RWPE1 (cell line): ENCODE measurements at regions not wholly inside any gene's neighbourhood (a gene's known extent, or its start where the extent isn't known, plus 50 kb on each side); places are given as distances from the start of the nearest gene placed in this dataset.
A peak's percentile ranks its signal among the peaks of the same experiment; 100 is the strongest.

Experiments
- CTCF ChIA-PET: fragments of 350-600 bp; sonication (Branson Sonifier 250); formaldehyde crosslinking; extraction: SDS; loops from one replicate; lab custom pipeline; 2021; lab: Yijun Ruan, JAX
- POLR2A ChIA-PET: fragments of 400-600 bp; formaldehyde crosslinking; extraction: SDS; loops from one replicate; lab custom pipeline; 2020; ENCODE audit warnings: antibody characterized with exemption; ENCODE audit not compliant: low non-redundant PET; lab: Yijun Ruan, JAX
- DNase-seq: peaks from one replicate; pipeline ENCODE4 v3.0.0; 2012; ENCODE audit warnings: low spot score
- H3K27ac ChIP-seq: fragments of 450-650 bp; 2 replicates; pipeline ENCODE4 v1.5.1; 2017
- TF ChIP-seq, protein P1 (sequence below): fragments of 450-650 bp; conservative IDR thresholded peaks from 2 replicates; pipeline ENCODE4 v1.5.1; 2017; ENCODE audit warnings: low read depth, mild to moderate bottlenecking

- ChIA-PET POLR2A (no interaction called here), CTCF (no interaction called here)
- H3K27ac ChIP-seq = no peak overlapping the region
- no peak for DNase-seq
- TF ChIP-seq, protein P1, sequence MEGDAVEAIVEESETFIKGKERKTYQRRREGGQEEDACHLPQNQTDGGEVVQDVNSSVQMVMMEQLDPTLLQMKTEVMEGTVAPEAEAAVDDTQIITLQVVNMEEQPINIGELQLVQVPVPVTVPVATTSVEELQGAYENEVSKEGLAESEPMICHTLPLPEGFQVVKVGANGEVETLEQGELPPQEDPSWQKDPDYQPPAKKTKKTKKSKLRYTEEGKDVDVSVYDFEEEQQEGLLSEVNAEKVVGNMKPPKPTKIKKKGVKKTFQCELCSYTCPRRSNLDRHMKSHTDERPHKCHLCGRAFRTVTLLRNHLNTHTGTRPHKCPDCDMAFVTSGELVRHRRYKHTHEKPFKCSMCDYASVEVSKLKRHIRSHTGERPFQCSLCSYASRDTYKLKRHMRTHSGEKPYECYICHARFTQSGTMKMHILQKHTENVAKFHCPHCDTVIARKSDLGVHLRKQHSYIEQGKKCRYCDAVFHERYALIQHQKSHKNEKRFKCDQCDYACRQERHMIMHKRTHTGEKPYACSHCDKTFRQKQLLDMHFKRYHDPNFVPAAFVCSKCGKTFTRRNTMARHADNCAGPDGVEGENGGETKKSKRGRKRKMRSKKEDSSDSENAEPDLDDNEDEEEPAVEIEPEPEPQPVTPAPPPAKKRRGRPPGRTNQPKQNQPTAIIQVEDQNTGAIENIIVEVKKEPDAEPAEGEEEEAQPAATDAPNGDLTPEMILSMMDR = no peak
Measured at GRCh38 chr4:13777341-13777740, 149.8 kb upstream of the BOD1L1 start.

DNA sequence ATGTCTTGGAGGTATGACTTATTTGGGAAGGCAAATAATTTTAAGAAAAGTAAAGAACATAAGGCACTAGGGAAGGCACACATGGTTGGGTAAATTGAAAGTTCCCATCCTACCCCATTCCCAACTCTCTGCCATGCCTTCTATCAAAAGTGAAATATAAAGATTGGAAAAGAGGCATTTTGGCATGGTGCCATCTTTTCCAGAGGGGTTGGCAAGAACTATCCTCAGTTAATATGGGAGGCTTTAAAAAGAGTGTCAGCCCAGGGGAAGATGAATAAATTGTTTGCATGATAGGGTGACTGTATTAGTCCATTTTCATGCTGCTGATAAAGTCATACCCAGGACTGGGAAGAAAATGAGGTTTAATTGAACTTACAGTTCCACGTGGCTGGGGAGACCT is 150.8 kb upstream of the BOD1L1 start:
- ChIA-PET POLR2A (no interaction called here), CTCF (no interaction called here)
- TF ChIP-seq, protein P1 = no peak
- no peak for DNase-seq
- no peak overlapping the region for H3K27ac ChIP-seq

DNA sequence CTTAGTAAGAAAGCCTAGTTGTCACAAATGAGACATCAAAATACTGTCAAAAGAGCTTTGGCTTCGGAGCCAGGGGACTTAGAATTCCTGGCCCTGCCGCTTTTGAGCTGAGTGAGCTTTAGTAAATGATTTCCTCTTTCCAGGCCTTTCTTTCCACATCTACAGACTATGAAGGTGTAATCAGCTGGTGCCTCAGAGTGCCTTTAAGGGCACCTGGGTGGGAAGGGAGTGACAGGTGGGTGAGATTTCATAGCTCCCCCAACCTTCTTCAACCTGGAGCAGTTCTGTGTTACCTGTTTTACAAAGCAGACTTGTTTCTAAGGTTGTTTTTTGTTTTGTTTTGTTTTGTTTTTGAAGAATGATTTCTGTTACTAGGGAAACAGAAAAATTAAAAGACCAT is 154.7 kb upstream of the BOD1L1 start:
- ChIA-PET POLR2A (no interaction called here), CTCF (no interaction called here)
- TF ChIP-seq, protein P1 = no peak
- no peak overlapping the region for H3K27ac ChIP-seq
- no peak for DNase-seq

- POLR2A ChIA-PET = no interaction called here
- CTCF ChIA-PET = no interaction called here
- TF ChIP-seq, protein P1 = no peak
- peak; percentile 2 for DNase-seq
- H3K27ac ChIP-seq = peak overlapping the region; percentile 67
Measured at GRCh38 chr4:13783800-13784411, 156.4 kb upstream of the BOD1L1 start.

DNA sequence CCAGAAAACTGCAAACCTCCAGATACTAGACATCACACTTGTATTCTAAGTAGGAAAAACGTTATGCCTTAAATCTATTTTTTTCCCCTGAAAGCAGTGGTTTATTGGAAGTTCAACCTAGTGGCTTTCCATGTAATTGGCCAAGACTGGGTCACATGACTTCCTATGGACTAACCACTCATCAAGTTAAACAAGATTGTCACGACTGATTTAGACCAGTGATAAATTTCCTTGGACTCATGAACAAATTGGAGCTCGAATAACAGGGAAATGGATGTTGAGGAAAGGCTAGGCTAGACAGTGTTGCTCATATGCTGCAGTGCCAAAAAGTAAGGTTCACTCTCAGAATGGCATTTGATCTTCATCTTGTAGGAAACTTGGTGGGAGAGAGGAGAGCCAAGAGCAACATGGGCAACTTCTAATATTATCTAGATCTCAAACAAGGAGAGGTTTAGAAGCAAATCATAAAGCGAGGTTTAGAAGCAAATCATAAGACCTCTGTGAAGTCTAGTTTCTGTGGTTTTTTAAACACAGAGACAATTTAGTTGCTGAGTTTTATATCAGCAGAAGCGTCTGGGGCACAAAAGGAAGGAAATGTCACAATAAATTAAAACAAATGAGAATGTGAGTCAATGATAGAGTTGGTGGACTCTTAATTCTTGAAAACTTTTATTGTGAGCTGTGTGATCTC is 165.6 kb upstream of the BOD1L1 start:
- POLR2A ChIA-PET = no interaction called here
- no peak for DNase-seq
- TF ChIP-seq, protein P1 = no peak
- CTCF ChIA-PET = no interaction called here
- H3K27ac ChIP-seq = no peak overlapping the region

- no peak overlapping the region for H3K27ac ChIP-seq
- TF ChIP-seq, protein P1 = no peak
- ChIA-PET POLR2A (no interaction called here), CTCF (interaction anchor here (1.0 kb wide), 1 partner anchor 141 kb away, joined by 3 read pairs; no protein-coding TSS in a partner anchor)
- no peak for DNase-seq
Measured at GRCh38 chr4:13794819-13795565, 167.5 kb upstream of the BOD1L1 start.
